ENCODE measurements at regions not wholly inside any gene's neighbourhood (a gene's known extent, or its start where the extent isn't known, plus 50 kb on each side); places are given as distances from the start of the nearest gene placed in this dataset.

DNA sequence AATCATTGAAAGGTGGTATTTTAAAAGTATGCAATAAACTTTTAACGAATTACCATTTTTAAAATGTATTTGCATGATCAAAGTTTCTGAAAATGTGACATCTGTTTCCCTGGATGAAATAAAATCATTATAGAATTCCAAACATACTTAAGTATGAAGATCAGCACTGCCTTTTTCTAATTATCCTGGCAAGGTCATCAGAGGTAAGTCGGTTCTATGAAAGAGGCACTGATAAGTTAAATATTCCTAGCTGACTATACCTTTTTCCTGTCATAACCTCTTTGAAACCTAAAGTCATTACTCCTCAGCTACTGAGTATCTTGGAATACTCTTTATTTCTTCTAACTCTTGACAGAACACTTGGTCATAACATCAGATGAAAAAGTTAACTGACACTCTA lies 406.1 kb upstream of the ALCAM start:
- H3K27me3 ChIP-seq (ENCODE audit: control insufficient read depth in 1 of 2, insufficient read depth in 2 of 2, low read length in 2 of 2): no peaks in the 10 kb centered on the region
- ChIA-PET CTCF (no interaction called here), POLR2A (no interaction called here)
- TF ChIP-seq, protein P1, sequence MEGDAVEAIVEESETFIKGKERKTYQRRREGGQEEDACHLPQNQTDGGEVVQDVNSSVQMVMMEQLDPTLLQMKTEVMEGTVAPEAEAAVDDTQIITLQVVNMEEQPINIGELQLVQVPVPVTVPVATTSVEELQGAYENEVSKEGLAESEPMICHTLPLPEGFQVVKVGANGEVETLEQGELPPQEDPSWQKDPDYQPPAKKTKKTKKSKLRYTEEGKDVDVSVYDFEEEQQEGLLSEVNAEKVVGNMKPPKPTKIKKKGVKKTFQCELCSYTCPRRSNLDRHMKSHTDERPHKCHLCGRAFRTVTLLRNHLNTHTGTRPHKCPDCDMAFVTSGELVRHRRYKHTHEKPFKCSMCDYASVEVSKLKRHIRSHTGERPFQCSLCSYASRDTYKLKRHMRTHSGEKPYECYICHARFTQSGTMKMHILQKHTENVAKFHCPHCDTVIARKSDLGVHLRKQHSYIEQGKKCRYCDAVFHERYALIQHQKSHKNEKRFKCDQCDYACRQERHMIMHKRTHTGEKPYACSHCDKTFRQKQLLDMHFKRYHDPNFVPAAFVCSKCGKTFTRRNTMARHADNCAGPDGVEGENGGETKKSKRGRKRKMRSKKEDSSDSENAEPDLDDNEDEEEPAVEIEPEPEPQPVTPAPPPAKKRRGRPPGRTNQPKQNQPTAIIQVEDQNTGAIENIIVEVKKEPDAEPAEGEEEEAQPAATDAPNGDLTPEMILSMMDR (IDR thresholded peaks at IDR 0.05): no peak
- Mint-ChIP-seq H3K4me3 (no peak overlapping the region), H3K9me3 (no peaks in the 10 kb centered on the region), H3K4me1 (ENCODE audit: low read depth) (no peaks in the 10 kb centered on the region), H3K36me3 (ENCODE audit: low read depth) (no peaks in the 10 kb centered on the region), H3K27me3 (no peaks in the 10 kb centered on the region), H3K27ac (no peak overlapping the region)
- no peak for DNase-seq
- H3K9me3 ChIP-seq (ENCODE audit: control insufficient read depth in 1 of 2, insufficient read depth in 1 of 2, low read length in 2 of 2): peaks cover 0 to 8% of the 10 kb centered on the region in 2 experiments
- no peak overlapping the region for H3K27ac ChIP-seq (ENCODE audit: low read depth in 1 of 2, low read length in 2 of 2)
- ATAC-seq (ENCODE audit: poor library complexity): no peak
- H3K36me3 ChIP-seq (ENCODE audit: insufficient read depth, low read length): no peaks in the 10 kb centered on the region
- intact Hi-C loops (cut with DNase I, micrococcal nuclease): no loop called here
- no peak overlapping the region for H3K4me3 ChIP-seq (ENCODE audit: low read length)
- H3K4me1 ChIP-seq (ENCODE audit: insufficient read depth, low read length): no peaks in the 10 kb centered on the region

- POLR2A ChIA-PET: no interaction called here
- Histone ChIP-seq H3K4me3 (ENCODE audit: low read length) (no peak overlapping the region), H3K27ac (ENCODE audit: low read depth in 1 of 2, low read length in 2 of 2) (no peak overlapping the region), H3K27me3 (ENCODE audit: control insufficient read depth in 1 of 2, insufficient read depth in 2 of 2, low read length in 2 of 2) (no peaks in the 10 kb centered on the region), H3K36me3 (ENCODE audit: insufficient read depth, low read length) (no peaks in the 10 kb centered on the region), H3K9me3 (ENCODE audit: control insufficient read depth in 1 of 2, insufficient read depth in 1 of 2, low read length in 2 of 2) (peaks cover 0 to 3% of the 10 kb centered on the region in 2 experiments), H3K4me1 (ENCODE audit: insufficient read depth, low read length) (no peaks in the 10 kb centered on the region)
- ATAC-seq (ENCODE audit: poor library complexity) (no peak), DNase-seq (no peak)
- Mint-ChIP-seq H3K4me1 (ENCODE audit: low read depth) (no peaks in the 10 kb centered on the region), H3K9me3 (no peaks in the 10 kb centered on the region), H3K4me3 (no peak overlapping the region), H3K27ac (no peak overlapping the region), H3K36me3 (ENCODE audit: low read depth) (no peaks in the 10 kb centered on the region), H3K27me3 (no peaks in the 10 kb centered on the region)
- TF ChIP-seq, protein P1 (IDR thresholded peaks at IDR 0.05): no peak
- intact Hi-C loops (cut with DNase I, micrococcal nuclease): no loop called here
- CTCF ChIA-PET: no interaction called here
These were observed 404.9 kb upstream of the ALCAM start for GRCh38 chr3:104961851-104962250.

- POLR2A ChIA-PET: no interaction called here
- no peak overlapping the region for H3K4me3 Mint-ChIP-seq
- no peaks in the 10 kb centered on the region for H3K36me3 Mint-ChIP-seq (ENCODE audit: low read depth)
These were observed 392.4 kb upstream of the ALCAM start for GRCh38 chr3:104974316-104974715.

More at GRCh38 chr3:104974316-104974715, 392.4 kb upstream of the ALCAM start:
- intact Hi-C loops (cut with DNase I, micrococcal nuclease): no loop called here
- Mint-ChIP-seq H3K4me1 (ENCODE audit: low read depth) (no peaks in the 10 kb centered on the region), H3K27ac (no peak overlapping the region), H3K27me3 (no peaks in the 10 kb centered on the region), H3K9me3 (peaks cover 2% of the 10 kb centered on the region)
- no peak overlapping the region for H3K4me3 ChIP-seq (ENCODE audit: low read length)
- no peak overlapping the region for H3K27ac ChIP-seq (ENCODE audit: low read depth in 1 of 2, low read length in 2 of 2)
- H3K36me3 ChIP-seq (ENCODE audit: insufficient read depth, low read length): no peaks in the 10 kb centered on the region
- H3K4me1 ChIP-seq (ENCODE audit: insufficient read depth, low read length): no peaks in the 10 kb centered on the region
- CTCF ChIA-PET: no interaction called here
- no peaks in the 10 kb centered on the region for H3K27me3 ChIP-seq (ENCODE audit: control insufficient read depth in 1 of 2, insufficient read depth in 2 of 2, low read length in 2 of 2)
- TF ChIP-seq, protein P1 (IDR thresholded peaks at IDR 0.05): no peak
- ATAC-seq (ENCODE audit: poor library complexity) (no peak), DNase-seq (no peak)
- H3K9me3 ChIP-seq (ENCODE audit: control insufficient read depth in 1 of 2, insufficient read depth in 1 of 2, low read length in 2 of 2): no peaks in the 10 kb centered on the region
